ENCODE measurements at regions not wholly inside any gene's neighbourhood (a gene's known extent, or its start where the extent isn't known, plus 50 kb on each side); places are given as distances from the start of the nearest gene placed in this dataset.

DNA sequence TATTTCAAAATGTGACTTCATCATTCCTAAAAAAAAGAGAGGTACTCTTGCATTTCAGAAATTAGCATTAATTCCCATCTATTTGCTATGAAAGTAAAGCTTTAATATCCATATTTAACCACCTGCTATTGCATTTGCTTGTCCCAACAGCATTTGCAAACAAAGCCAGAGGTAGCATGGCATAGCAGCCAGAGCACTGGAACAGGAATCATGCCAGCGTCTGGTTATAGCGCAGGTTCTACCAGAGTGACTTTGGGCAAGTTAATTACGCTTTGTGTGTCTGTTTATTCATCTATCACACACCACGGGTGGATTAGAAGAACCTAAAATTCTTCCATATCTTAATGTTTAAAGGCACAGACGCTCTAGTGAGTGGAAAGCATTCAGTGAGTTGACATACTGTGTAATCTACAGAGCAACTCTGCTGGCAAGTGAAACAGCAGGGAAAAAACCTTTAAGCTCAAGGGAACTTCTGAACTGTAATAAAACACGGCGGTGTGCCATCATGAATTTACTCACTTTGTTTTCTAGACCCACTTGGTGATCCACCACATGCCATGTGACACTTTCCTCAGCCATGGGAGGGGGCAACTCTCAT is 76.6 kb upstream of the QRFPR start:
- WGBS (ENCODE audit: insufficient coverage) = 100% methylated on average over 6 of the region's 7 CpGs
- peaks cover 0 to 2% (median 0%) of the 10 kb centered on the region in 4 experiments for H3K4me1 ChIP-seq (ENCODE audit: control extremely low read depth in 1 of 4, control insufficient read depth in 4 of 4, insufficient read depth in 4 of 4, low read length in 3 of 4)
- CTCF ChIA-PET = no interaction called here

DNA sequence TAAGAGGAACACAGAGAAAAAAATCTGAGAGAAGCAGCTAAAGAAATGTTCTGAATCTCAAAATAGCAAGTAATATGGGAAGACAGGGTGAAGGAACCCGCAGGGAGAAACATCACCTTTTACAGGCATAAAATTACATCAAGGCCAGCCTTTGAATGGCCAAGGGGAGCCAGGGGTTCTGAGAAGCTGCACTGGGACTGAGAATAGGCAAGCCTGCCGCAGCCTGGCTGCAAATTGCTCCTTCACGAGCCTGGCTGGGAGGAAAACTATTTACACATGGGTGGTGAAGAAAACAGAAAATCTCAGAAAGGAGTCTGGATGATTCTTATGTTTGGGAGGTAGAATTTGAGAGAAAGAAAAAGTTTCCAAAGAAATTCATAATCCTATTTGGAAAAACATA is 74.5 kb upstream of the QRFPR start:
- 100% methylated on average over 2 of the region's 3 CpGs for WGBS (ENCODE audit: insufficient coverage)
- Histone ChIP-seq H3K36me3 (ENCODE audit: control insufficient read depth in 4 of 4, insufficient read depth in 4 of 4, low read length in 3 of 4) (no peaks in the 10 kb centered on the region), H3K4me3 (ENCODE audit: control insufficient read depth in 1 of 7, extremely low read depth in 1 of 7, insufficient read depth in 4 of 7, low read depth in 2 of 7, low read length in 6 of 7) (no peak overlapping the region), H3K27me3 (replicated peaks in 2 of 5; ENCODE audit: control insufficient read depth in 4 of 5, insufficient read depth in 5 of 5, low read length in 4 of 5) (peaks cover 0 to 4% (median 0%) of the 10 kb centered on the region in 5 experiments), H3K4me1 (ENCODE audit: control extremely low read depth in 1 of 4, control insufficient read depth in 4 of 4, insufficient read depth in 4 of 4, low read length in 3 of 4) (no peaks in the 10 kb centered on the region), H3K9me3 (ENCODE audit: control extremely low read depth in 1 of 5, control insufficient read depth in 4 of 5, insufficient read depth in 2 of 5, low read depth in 1 of 5, low read length in 4 of 5) (no peaks in the 10 kb centered on the region), H3K27ac (ENCODE audit: insufficient read depth in 1 of 2, low read depth in 1 of 2, low read length in 2 of 2, poor library complexity in 1 of 2, severe bottlenecking in 2 of 2) (no peak overlapping the region)
- CTCF ChIA-PET = no interaction called here
- DNase-seq = no peak
- POLR2A ChIA-PET = no interaction called here

More for the DNA sequence above, 76.6 kb upstream of the QRFPR start:
- POLR2A ChIA-PET = interaction anchor here (0.6 kb wide), 1 partner anchor 968 kb away, joined by 3 read pairs; no protein-coding TSS in a partner anchor
- H3K9me3 ChIP-seq (ENCODE audit: control extremely low read depth in 1 of 5, control insufficient read depth in 4 of 5, insufficient read depth in 2 of 5, low read depth in 1 of 5, low read length in 4 of 5) = no peaks in the 10 kb centered on the region
- DNase-seq = no peak
- H3K27ac ChIP-seq (ENCODE audit: insufficient read depth in 1 of 2, low read depth in 1 of 2, low read length in 2 of 2, poor library complexity in 1 of 2, severe bottlenecking in 2 of 2) = no peak overlapping the region
- no peaks in the 10 kb centered on the region for H3K36me3 ChIP-seq (ENCODE audit: control insufficient read depth in 4 of 4, insufficient read depth in 4 of 4, low read length in 3 of 4)
- H3K4me3 ChIP-seq (ENCODE audit: control insufficient read depth in 1 of 7, extremely low read depth in 1 of 7, insufficient read depth in 4 of 7, low read depth in 2 of 7, low read length in 6 of 7) = no peak overlapping the region
- peaks cover 0 to 5% (median 0%) of the 10 kb centered on the region in 5 experiments for H3K27me3 ChIP-seq (replicated peaks in 2 of 5; ENCODE audit: control insufficient read depth in 4 of 5, insufficient read depth in 5 of 5, low read length in 4 of 5)

DNA sequence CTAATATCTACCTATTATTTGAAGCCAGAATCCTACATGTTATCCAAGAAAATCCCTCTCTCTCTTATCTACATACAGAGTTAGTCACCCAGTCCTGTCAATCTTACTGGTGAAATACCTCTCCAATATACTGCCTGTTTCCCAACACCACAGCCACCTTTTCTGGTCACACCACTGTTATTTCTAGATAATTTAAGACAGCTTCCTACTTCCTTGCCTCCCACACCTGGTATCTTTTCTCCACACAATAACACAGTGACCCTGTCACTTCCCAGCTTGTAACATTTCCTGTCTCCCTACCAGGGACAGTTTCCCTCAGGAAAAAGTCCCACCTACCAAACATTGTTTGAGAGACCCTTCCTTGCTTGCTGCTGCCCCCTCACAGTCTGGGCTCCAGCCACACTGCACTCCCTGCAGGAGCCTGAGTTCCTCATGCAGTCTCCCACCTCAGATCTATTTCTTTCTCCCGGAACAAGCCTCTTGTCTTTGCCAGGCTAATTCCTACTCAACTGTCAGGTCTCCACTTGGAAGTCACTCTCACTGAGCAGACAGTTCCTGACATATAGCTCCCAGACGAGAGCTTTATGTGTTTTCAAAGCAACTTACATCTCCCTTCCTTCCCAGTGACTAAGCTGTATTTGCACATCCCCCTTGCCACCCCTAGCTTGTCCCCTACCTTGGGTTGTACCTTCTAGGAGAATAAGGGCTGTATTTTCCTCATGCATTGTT is 73.6 kb upstream of the QRFPR start:
- no peak overlapping the region for H3K4me3 ChIP-seq (ENCODE audit: control insufficient read depth in 1 of 7, extremely low read depth in 1 of 7, insufficient read depth in 4 of 7, low read depth in 2 of 7, low read length in 6 of 7)
- no peaks in the 10 kb centered on the region for H3K4me1 ChIP-seq (ENCODE audit: control extremely low read depth in 1 of 4, control insufficient read depth in 4 of 4, insufficient read depth in 4 of 4, low read length in 3 of 4)
- H3K36me3 ChIP-seq (ENCODE audit: control insufficient read depth in 4 of 4, insufficient read depth in 4 of 4, low read length in 3 of 4) = no peaks in the 10 kb centered on the region
- no peak for DNase-seq
- no peak overlapping the region for H3K27ac ChIP-seq (ENCODE audit: insufficient read depth in 1 of 2, low read depth in 1 of 2, low read length in 2 of 2, poor library complexity in 1 of 2, severe bottlenecking in 2 of 2)
- 53% methylated on average over 2 of the region's 2 CpGs for WGBS (ENCODE audit: insufficient coverage)
- H3K9me3 ChIP-seq (ENCODE audit: control extremely low read depth in 1 of 5, control insufficient read depth in 4 of 5, insufficient read depth in 2 of 5, low read depth in 1 of 5, low read length in 4 of 5) = no peaks in the 10 kb centered on the region
- CTCF ChIA-PET = no interaction called here
- POLR2A ChIA-PET = no interaction called here
- peaks cover 0 to 4% (median 0%) of the 10 kb centered on the region in 5 experiments for H3K27me3 ChIP-seq (replicated peaks in 2 of 5; ENCODE audit: control insufficient read depth in 4 of 5, insufficient read depth in 5 of 5, low read length in 4 of 5)

DNA sequence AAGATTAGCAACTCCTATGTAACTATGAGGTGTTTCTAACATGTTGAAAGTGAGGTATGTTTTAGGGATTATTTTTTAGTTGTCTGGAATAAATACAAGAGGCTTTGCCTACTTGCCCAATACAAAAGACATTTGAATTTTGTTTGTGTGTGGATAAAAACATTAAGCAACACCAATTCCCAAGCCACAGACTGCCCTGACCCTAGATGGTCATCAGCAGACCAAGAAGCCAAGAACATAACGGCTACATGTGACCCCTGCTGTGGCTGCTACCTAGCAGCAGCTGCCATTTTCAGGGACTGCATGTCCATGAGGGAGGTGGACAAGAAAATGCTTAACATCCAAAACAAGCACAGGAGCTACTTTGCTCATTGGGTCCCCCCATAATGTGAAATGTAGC is 70.5 kb upstream of the QRFPR start:
- POLR2A ChIA-PET = no interaction called here
- CTCF ChIA-PET = interaction anchor here (2.0 kb wide), 1 partner anchor 11 kb away, joined by 5 read pairs; no protein-coding TSS in a partner anchor
- no peak for DNase-seq
- Histone ChIP-seq H3K9me3 (ENCODE audit: control extremely low read depth in 1 of 5, control insufficient read depth in 4 of 5, insufficient read depth in 2 of 5, low read depth in 1 of 5, low read length in 4 of 5) (no peaks in the 10 kb centered on the region), H3K27ac (ENCODE audit: insufficient read depth in 1 of 2, low read depth in 1 of 2, low read length in 2 of 2, poor library complexity in 1 of 2, severe bottlenecking in 2 of 2) (no peak overlapping the region), H3K4me3 (ENCODE audit: control insufficient read depth in 1 of 7, extremely low read depth in 1 of 7, insufficient read depth in 4 of 7, low read depth in 2 of 7, low read length in 6 of 7) (no peak overlapping the region), H3K27me3 (replicated peaks in 2 of 5; ENCODE audit: control insufficient read depth in 4 of 5, insufficient read depth in 5 of 5, low read length in 4 of 5) (peaks cover 0 to 3% (median 0%) of the 10 kb centered on the region in 5 experiments), H3K36me3 (ENCODE audit: control insufficient read depth in 4 of 4, insufficient read depth in 4 of 4, low read length in 3 of 4) (no peaks in the 10 kb centered on the region), H3K4me1 (ENCODE audit: control extremely low read depth in 1 of 4, control insufficient read depth in 4 of 4, insufficient read depth in 4 of 4, low read length in 3 of 4) (no peaks in the 10 kb centered on the region)
- 80% methylated on average over 1 of the region's 1 CpG for WGBS (ENCODE audit: insufficient coverage)

DNA sequence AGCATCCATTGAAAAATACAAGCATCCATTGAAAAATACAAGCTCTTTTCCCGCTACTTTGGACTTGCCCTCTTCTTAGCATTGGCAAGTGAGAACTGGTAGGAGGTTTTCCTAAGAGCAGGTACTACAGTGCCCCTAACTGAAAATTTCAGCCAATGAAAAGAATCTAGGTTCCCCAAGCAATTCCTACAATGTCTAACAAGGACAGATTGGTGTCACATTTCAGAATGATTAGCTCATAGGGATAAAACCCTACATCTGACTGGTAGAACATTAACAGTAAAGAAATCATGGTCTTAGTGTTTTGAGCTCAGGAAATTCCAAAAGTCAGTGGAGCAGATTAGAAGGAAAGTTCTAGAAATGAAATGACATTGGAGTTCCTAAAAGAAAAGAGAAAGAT is 68.6 kb upstream of the QRFPR start:
- H3K4me1 ChIP-seq (ENCODE audit: control extremely low read depth in 1 of 4, control insufficient read depth in 4 of 4, insufficient read depth in 4 of 4, low read length in 3 of 4) = no peaks in the 10 kb centered on the region
- H3K27me3 ChIP-seq (replicated peaks in 2 of 5; ENCODE audit: control insufficient read depth in 4 of 5, insufficient read depth in 5 of 5, low read length in 4 of 5) = peaks cover 0 to 2% (median 0%) of the 10 kb centered on the region in 5 experiments
- CTCF ChIA-PET = interaction anchor here (0.9 to 1.0 kb wide), 2 partner anchors 12 to 14 kb away, joined by 3 read pairs; no protein-coding TSS in a partner anchor
- no peaks in the 10 kb centered on the region for H3K9me3 ChIP-seq (ENCODE audit: control extremely low read depth in 1 of 5, control insufficient read depth in 4 of 5, insufficient read depth in 2 of 5, low read depth in 1 of 5, low read length in 4 of 5)
- POLR2A ChIA-PET = no interaction called here
- no CpG with 5 or more reads among the region's 1 CpG for WGBS (ENCODE audit: insufficient coverage)
- no peak for DNase-seq
- H3K36me3 ChIP-seq (ENCODE audit: control insufficient read depth in 4 of 4, insufficient read depth in 4 of 4, low read length in 3 of 4) = no peaks in the 10 kb centered on the region
- no peak overlapping the region for H3K4me3 ChIP-seq (ENCODE audit: control insufficient read depth in 1 of 7, extremely low read depth in 1 of 7, insufficient read depth in 4 of 7, low read depth in 2 of 7, low read length in 6 of 7)
- H3K27ac ChIP-seq (ENCODE audit: insufficient read depth in 1 of 2, low read depth in 1 of 2, low read length in 2 of 2, poor library complexity in 1 of 2, severe bottlenecking in 2 of 2) = no peak overlapping the region

DNA sequence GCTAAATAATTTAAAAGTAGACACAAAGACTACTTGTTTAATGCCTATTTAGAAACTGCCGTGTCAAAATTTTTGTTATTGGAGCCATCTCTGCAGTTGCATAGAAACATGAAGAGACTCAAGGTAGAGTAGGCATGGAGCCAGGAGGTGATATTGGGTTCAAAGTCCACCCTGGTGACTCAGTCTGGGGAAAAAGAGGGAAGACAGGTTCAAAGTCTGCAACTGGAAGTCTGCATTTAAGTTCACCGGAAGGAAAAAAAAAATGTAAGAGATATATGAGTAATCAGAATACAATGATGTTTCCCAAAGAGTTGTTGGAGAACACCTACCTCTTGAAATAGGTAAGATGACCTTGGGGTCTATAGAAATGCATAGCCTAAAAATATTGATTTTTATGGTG is 67.4 kb upstream of the QRFPR start:
- H3K4me1 ChIP-seq (ENCODE audit: control extremely low read depth in 1 of 4, control insufficient read depth in 4 of 4, insufficient read depth in 4 of 4, low read length in 3 of 4) = no peaks in the 10 kb centered on the region
- ChIA-PET CTCF (no interaction called here), POLR2A (no interaction called here)
- no peak for DNase-seq
- no peak overlapping the region for H3K4me3 ChIP-seq (ENCODE audit: control insufficient read depth in 1 of 7, extremely low read depth in 1 of 7, insufficient read depth in 4 of 7, low read depth in 2 of 7, low read length in 6 of 7)
- no peaks in the 10 kb centered on the region for H3K27me3 ChIP-seq (replicated peaks in 2 of 5; ENCODE audit: control insufficient read depth in 4 of 5, insufficient read depth in 5 of 5, low read length in 4 of 5)
- no peaks in the 10 kb centered on the region for H3K9me3 ChIP-seq (ENCODE audit: control extremely low read depth in 1 of 5, control insufficient read depth in 4 of 5, insufficient read depth in 2 of 5, low read depth in 1 of 5, low read length in 4 of 5)
- H3K27ac ChIP-seq (ENCODE audit: insufficient read depth in 1 of 2, low read depth in 1 of 2, low read length in 2 of 2, poor library complexity in 1 of 2, severe bottlenecking in 2 of 2) = no peak overlapping the region
- no peaks in the 10 kb centered on the region for H3K36me3 ChIP-seq (ENCODE audit: control insufficient read depth in 4 of 4, insufficient read depth in 4 of 4, low read length in 3 of 4)
- 100% methylated on average over 2 of the region's 2 CpGs for WGBS (ENCODE audit: insufficient coverage)

DNA sequence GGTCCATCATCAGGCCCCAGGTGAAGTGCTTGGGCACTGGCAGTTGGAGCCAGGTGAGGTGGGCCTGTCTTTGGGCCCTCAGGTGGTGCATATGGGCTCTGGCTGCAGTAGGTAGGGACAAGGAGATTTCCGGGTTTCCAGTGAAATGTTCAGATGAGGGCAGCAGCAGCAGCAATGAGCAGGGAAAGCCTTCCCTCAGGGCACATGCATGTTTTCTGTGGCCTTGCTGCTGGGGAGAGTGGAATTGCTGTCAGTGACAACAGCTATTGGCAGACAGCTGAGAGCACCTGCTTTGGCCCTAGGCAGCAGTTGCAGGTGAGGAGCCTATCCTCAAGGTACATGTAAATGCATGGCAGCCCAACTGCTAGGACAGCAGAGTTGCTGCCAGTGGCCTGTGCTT is 58.9 kb upstream of the QRFPR start:
- H3K27me3 ChIP-seq (replicated peaks in 2 of 5; ENCODE audit: control insufficient read depth in 4 of 5, insufficient read depth in 5 of 5, low read length in 4 of 5) = no peaks in the 10 kb centered on the region
- 100% methylated on average over 1 of the region's 1 CpG for WGBS (ENCODE audit: insufficient coverage)

More for the DNA sequence above, 58.9 kb upstream of the QRFPR start:
- Histone ChIP-seq H3K36me3 (ENCODE audit: control insufficient read depth in 4 of 4, insufficient read depth in 4 of 4, low read length in 3 of 4) (no peaks in the 10 kb centered on the region), H3K4me3 (ENCODE audit: control insufficient read depth in 1 of 7, extremely low read depth in 1 of 7, insufficient read depth in 4 of 7, low read depth in 2 of 7, low read length in 6 of 7) (no peak overlapping the region), H3K9me3 (ENCODE audit: control extremely low read depth in 1 of 5, control insufficient read depth in 4 of 5, insufficient read depth in 2 of 5, low read depth in 1 of 5, low read length in 4 of 5) (peaks cover 0 to 18% (median 4%) of the 10 kb centered on the region in 5 experiments), H3K4me1 (ENCODE audit: control extremely low read depth in 1 of 4, control insufficient read depth in 4 of 4, insufficient read depth in 4 of 4, low read length in 3 of 4) (no peaks in the 10 kb centered on the region), H3K27ac (ENCODE audit: insufficient read depth in 1 of 2, low read depth in 1 of 2, low read length in 2 of 2, poor library complexity in 1 of 2, severe bottlenecking in 2 of 2) (no peak overlapping the region)
- DNase-seq = no peak
- CTCF ChIA-PET = no interaction called here
- POLR2A ChIA-PET = no interaction called here
